Colonic mucosa (tissue), 4 donors: ENCODE measurements at regions not wholly inside any gene's neighbourhood (a gene's known extent, or its start where the extent isn't known, plus 50 kb on each side); places are given as distances from the start of the nearest gene placed in this dataset.

Experiments
- DNase-seq: peaks from one replicate; pipeline ENCODE4 v3.0.0-alpha.2; 2020
- H3K27ac ChIP-seq: fragments of 200-600 bp; one replicate; pipeline ENCODE4 v1.8.0; 2021
- H3K27me3 ChIP-seq: fragments of 200-600 bp; one replicate; pipeline ENCODE4 v1.8.0; 2021
- H3K36me3 ChIP-seq: fragments of 200-600 bp; one replicate; pipeline ENCODE4 v1.8.0; 2021
- H3K4me1 ChIP-seq: fragments of 200-600 bp; one replicate; pipeline ENCODE4 v1.8.0; 2021; ENCODE audit warnings: mild to moderate bottlenecking
- H3K4me3 ChIP-seq: fragments of 200-600 bp; one replicate; pipeline ENCODE4 v1.8.0; 2021
- H3K9ac ChIP-seq, 2 donors: one replicate each; pipeline ENCODE4 v1.7.0; 2013; ENCODE audit warnings: control low read depth in 2 of 2, low read depth in 2 of 2, low read length in 2 of 2
- H3K9me3 ChIP-seq: fragments of 200-600 bp; one replicate; pipeline ENCODE4 v1.8.0; 2021
- CTCF ChIP-seq: fragments of 200-600 bp; IDR thresholded peaks from one replicate; pipeline ENCODE4 v1.8.0; 2022; ENCODE audit warnings: antibody characterized with exemption, mild to moderate bottlenecking
- intact Hi-C: fragments of 100-400 bp; cut with DNase I; formaldehyde crosslinking; loops from one replicate; pipeline ENCODE4 v1.14.1; 2022
- donor health status: healthy.
- donor health status: DM: no; HTN: no; CAD: no.
- donor health status: DM: no; HTN: no; CAD: no.

GRCh38 chr2:18639756-18640453 lies 50.5 kb upstream of the NT5C1B start:
- Histone ChIP-seq H3K4me1 (no peaks in the 10 kb centered on the region), H3K9me3 (no peaks in the 10 kb centered on the region), H3K27me3 (no peaks in the 10 kb centered on the region), H3K36me3 (no peaks in the 10 kb centered on the region), H3K27ac (no peak overlapping the region), H3K9ac (no peak overlapping the region), H3K4me3 (no peak overlapping the region)
- no peak for DNase-seq
- TF ChIP-seq CTCF: no peak
- intact Hi-C loops: no loop called here
